SK-N-MC (cell line): ENCODE measurements at regions not wholly inside any gene's neighbourhood (a gene's known extent, or its start where the extent isn't known, plus 50 kb on each side); places are given as distances from the start of the nearest gene placed in this dataset.
"Not testable (repeated sequence)": the region's sequence is repeated elsewhere in the genome, so short reads cannot be mapped to it uniquely, and the experiment has no call there.

ENCODE experiments used
- DNase-seq: peaks from one replicate; pipeline ENCODE4 v3.0.0-alpha.2; 2011; ENCODE audit warnings: low read depth, low spot score
- H3K27ac ChIP-seq: fragments of 200-600 bp; sonication (generic); 2 replicates; pipeline ENCODE4 v1.5.1; 2016; ENCODE audit warnings: mixed run types
- H3K36me3 ChIP-seq: fragments of 200-600 bp; sonication (generic); 2 replicates; pipeline ENCODE4 v1.6.1; 2017; ENCODE audit warnings: antibody characterized with exemption, low read length, mixed read lengths; ENCODE audit not compliant: insufficient read depth
- H3K4me3 ChIP-seq: fragments of 200-600 bp; sonication (generic); 2 replicates; pipeline ENCODE4 v1.5.1; 2016
- H3K9ac ChIP-seq: fragments of 200-600 bp; sonication (generic); 2 replicates; pipeline ENCODE4 v1.8.0; 2017; ENCODE audit warnings: mixed run types, mixed read lengths; ENCODE audit not compliant: insufficient read length
- H3K9me3 ChIP-seq: fragments of 200-600 bp; sonication (generic); 2 replicates; pipeline ENCODE4 v1.6.1; 2017; ENCODE audit warnings: low read depth, mild to moderate bottlenecking, antibody characterized with exemption, low read length, moderate library complexity, mixed read lengths
- EZH2 ChIP-seq: fragments of 200-600 bp; sonication (generic); IDR thresholded peaks from one replicate; pipeline ENCODE4 v1.6.1; 2017; ENCODE audit warnings: antibody characterized with exemption
- FOXP2 ChIP-seq: optimal IDR thresholded peaks from 2 replicates; pipeline ENCODE3; 2011; ENCODE audit warnings: mild to moderate bottlenecking, moderate library complexity; ENCODE audit not compliant: insufficient read depth; ENCODE audit errors: extremely low read length, control extremely low read depth
- POLR2AphosphoS5 ChIP-seq: IDR thresholded peaks from 2 replicates; pipeline ENCODE4 v1.6.1; 2012; ENCODE audit warnings: mild to moderate bottlenecking, low read depth, low read length, borderline replicate concordance

GRCh38 chr5:30150231-30150630 is 1043.3 kb upstream of the CDH6 start:
- TF ChIP-seq POLR2AphosphoS5 (no peak), FOXP2 (no peak), EZH2 (no peak)
- H3K36me3 ChIP-seq, result no peaks in the 10 kb centered on the region
- H3K9ac ChIP-seq, result no peak overlapping the region
- no peak overlapping the region for H3K27ac ChIP-seq
- no peak for DNase-seq
- H3K9me3 ChIP-seq, result no peaks in the 10 kb centered on the region
- H3K4me3 ChIP-seq, result no peak overlapping the region

DNA sequence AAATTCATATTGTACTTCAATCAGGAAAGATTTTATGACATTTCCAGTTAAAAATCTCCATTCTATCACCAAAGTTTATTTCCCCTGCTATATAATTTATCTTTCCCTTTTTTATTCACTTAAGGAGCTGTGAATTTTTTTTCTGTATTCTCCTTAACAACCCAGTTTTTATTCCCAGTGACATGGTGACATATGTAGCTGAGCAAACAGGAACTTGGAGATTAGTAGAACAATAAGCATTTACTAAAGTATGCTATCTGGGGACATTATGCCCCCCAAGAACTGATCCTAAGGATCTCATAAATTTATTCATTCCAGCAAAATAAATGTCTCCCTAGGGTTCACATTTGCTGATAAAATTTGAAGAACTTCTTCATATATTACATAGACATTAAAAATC is 1044.0 kb upstream of the CDH6 start:
- Histone ChIP-seq H3K4me3 (no peak overlapping the region), H3K36me3 (no peaks in the 10 kb centered on the region), H3K9ac (no peak overlapping the region), H3K9me3 (no peaks in the 10 kb centered on the region), H3K27ac (no peak overlapping the region)
- TF ChIP-seq POLR2AphosphoS5, result no peak; the same call in 1 of the 2 replicates
- peak; percentile 18 for DNase-seq

DNA sequence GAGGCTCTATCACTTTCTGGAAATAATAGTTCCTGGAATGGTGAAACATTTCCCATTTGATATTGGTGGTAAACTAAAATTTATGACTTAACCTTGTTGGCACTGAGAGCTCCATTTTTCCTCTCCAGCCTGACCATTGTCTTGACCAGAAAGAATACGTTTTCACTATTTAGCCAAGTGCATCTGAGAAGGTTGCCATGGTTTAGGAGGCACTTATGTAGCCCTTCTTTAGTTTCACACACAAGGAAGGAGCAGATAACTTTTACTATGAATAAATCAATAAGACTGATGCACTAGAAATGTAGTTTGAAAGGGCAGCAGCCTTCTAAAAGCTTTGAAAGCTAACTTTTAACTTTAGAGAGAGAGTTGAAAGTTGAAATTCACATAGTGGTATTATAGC is 1045.5 kb upstream of the CDH6 start:
- Histone ChIP-seq H3K36me3 (no peaks in the 10 kb centered on the region), H3K9ac (no peak overlapping the region), H3K9me3 (no peaks in the 10 kb centered on the region), H3K4me3 (no peak overlapping the region), H3K27ac (no peak overlapping the region)
- TF ChIP-seq FOXP2 (no peak), POLR2AphosphoS5 (no peak), EZH2 (no peak)
- no peak for DNase-seq

GRCh38 chr5:30144059-30144458 is 1049.4 kb upstream of the CDH6 start:
- DNase-seq, H3K9me3 ChIP-seq, H3K36me3 ChIP-seq, H3K9ac ChIP-seq, H3K27ac ChIP-seq, H3K4me3 ChIP-seq: not testable (repeated sequence)

DNA sequence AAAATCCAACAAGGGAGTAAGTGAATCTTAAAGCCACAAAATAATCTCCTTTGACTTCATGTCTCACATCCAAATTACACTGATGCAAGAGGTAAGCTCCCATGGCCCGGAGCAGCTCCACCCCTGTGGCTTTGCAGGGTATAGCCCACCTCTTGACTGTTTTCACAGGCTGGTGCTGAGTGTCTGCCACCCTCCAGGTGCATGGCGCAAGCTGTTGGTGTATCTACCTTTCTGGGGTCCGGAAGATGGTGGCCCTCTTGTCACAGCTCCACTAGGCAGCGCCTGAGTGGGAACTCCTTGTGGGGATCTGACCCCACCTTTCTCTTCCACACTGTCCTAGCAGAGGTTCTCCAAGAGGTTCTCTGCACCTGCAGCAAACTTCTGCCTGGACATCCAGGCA is 1051.1 kb upstream of the CDH6 start:
- no peak overlapping the region for H3K9ac ChIP-seq
- TF ChIP-seq FOXP2 (no peak), POLR2AphosphoS5 (no peak), EZH2 (no peak)
- DNase-seq, result no peak
- H3K4me3 ChIP-seq, result no peak overlapping the region
- no peak overlapping the region for H3K27ac ChIP-seq
- no peaks in the 10 kb centered on the region for H3K9me3 ChIP-seq
- H3K36me3 ChIP-seq, result no peaks in the 10 kb centered on the region

DNA sequence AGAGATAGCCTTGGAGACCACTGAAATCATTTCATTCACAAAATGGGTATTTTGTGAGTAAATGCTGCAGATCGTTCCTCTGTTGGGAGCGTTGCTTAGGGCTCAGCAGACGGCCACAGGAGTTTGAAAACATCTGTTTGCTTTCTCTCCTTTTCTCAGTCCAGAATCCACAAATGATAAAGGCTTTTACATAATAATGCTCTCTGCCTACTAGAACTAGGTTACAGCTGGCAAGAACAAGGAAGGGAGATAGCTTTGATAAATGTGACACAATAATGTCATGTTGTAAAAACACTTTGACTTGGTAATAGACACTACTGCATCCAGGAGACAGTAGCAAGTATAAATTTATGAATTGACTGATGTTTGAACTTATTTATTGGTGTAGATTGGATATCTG is 1072.4 kb upstream of the CDH6 start:
- Histone ChIP-seq H3K27ac (no peak overlapping the region), H3K4me3 (no peak overlapping the region), H3K36me3 (no peaks in the 10 kb centered on the region), H3K9ac (no peak overlapping the region), H3K9me3 (no peaks in the 10 kb centered on the region)
- TF ChIP-seq EZH2 (no peak), POLR2AphosphoS5 (no peak), FOXP2 (no peak)
- no peak for DNase-seq

GRCh38 chr5:30117135-30117534 is 1076.4 kb upstream of the CDH6 start:
- Histone ChIP-seq H3K4me3 (no peak overlapping the region), H3K9me3 (no peaks in the 10 kb centered on the region), H3K9ac (no peak overlapping the region), H3K27ac (no peak overlapping the region), H3K36me3 (no peaks in the 10 kb centered on the region)
- TF ChIP-seq EZH2 (no peak), FOXP2 (no peak), POLR2AphosphoS5 (no peak)
- DNase-seq, result no peak

- no peak for TF ChIP-seq FOXP2
- TF ChIP-seq EZH2, result no peak
- no peak for TF ChIP-seq POLR2AphosphoS5
- no peaks in the 10 kb centered on the region for H3K9me3 ChIP-seq
- DNase-seq, result no peak
- no peaks in the 10 kb centered on the region for H3K36me3 ChIP-seq
- no peak overlapping the region for H3K4me3 ChIP-seq
- no peak overlapping the region for H3K27ac ChIP-seq
- no peak overlapping the region for H3K9ac ChIP-seq
Observed at GRCh38 chr5:30113542-30113941, 1079.9 kb upstream of the CDH6 start.

DNA sequence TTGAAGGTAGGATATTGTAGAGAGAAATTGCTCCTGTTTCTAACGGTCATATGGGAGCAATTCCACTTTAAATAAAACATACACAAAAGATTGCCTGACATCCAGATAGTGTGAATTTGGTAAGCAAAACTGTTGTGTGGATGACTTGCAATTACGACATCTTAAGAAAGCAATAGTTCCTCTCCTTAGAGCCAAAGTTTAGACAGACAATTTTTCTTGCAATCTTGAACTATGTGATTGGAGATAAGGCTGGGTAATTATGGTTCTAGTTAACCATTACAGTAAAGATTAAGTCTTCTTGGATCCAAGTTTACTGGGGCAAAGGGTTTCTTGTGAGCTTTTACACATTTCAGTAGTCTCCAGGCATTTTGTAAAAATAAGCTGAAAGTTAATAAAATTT is 1080.6 kb upstream of the CDH6 start:
- no peak for DNase-seq
- no peak overlapping the region for H3K4me3 ChIP-seq
- no peaks in the 10 kb centered on the region for H3K9me3 ChIP-seq
- H3K9ac ChIP-seq, result no peak overlapping the region
- H3K36me3 ChIP-seq, result no peaks in the 10 kb centered on the region
- H3K27ac ChIP-seq, result peak overlapping the region; percentile 20; the same call in 1 of the 2 replicates
- TF ChIP-seq FOXP2 (no peak), POLR2AphosphoS5 (no peak), EZH2 (no peak)

DNA sequence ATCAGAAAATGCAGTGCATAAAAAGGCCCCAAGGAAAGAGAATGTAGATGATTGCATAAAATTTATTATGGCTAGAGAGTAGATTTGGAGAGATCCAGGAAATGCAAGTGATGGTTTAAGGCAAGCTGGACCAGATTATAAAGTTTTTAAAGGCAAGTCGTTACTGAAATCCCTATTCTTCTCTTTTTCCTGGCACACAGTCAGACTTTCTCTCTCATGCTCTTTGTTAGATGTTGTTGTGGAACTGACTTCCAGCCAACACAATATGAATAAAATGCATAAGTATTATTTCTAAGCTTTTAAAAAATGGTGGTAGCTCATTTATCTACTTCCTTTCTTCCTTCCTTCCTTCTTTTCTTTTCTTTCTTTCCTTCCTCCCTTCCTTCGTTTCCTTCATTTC is 1085.4 kb upstream of the CDH6 start:
- Histone ChIP-seq H3K9me3 (no peaks in the 10 kb centered on the region), H3K9ac (no peak overlapping the region), H3K36me3 (no peaks in the 10 kb centered on the region), H3K27ac (peak overlapping the region; percentile 74), H3K4me3 (no peak overlapping the region)
- TF ChIP-seq FOXP2 (no peak), EZH2 (no peak), POLR2AphosphoS5 (no peak)
- DNase-seq, result no peak
